Muscle layer of colon (tissue), 2 donors: ENCODE measurements at regions not wholly inside any gene's neighbourhood (a gene's known extent, or its start where the extent isn't known, plus 50 kb on each side); places are given as distances from the start of the nearest gene placed in this dataset.

ENCODE experiments used
- H3K27ac ChIP-seq: one replicate; pipeline ENCODE4 v1.7.0; 2013; ENCODE audit warnings: low read depth, mild to moderate bottlenecking, low read length, moderate library complexity
- H3K27me3 ChIP-seq, 2 donors: one replicate each; pipeline ENCODE4 v1.7.0; 2013; ENCODE audit warnings: low read length in 2 of 2, mild to moderate bottlenecking in 2 of 2; ENCODE audit not compliant: insufficient read depth in 2 of 2, control insufficient read depth in 1 of 2
- H3K36me3 ChIP-seq: one replicate; pipeline ENCODE4 v1.7.0; 2013; ENCODE audit warnings: mild to moderate bottlenecking, low read length; ENCODE audit not compliant: insufficient read depth
- H3K4me1 ChIP-seq: one replicate; pipeline ENCODE4 v1.7.0; 2013; ENCODE audit warnings: mild to moderate bottlenecking, low read length; ENCODE audit not compliant: insufficient read depth
- H3K4me3 ChIP-seq, 2 donors: one replicate each; pipeline ENCODE4 v1.7.0; 2013; ENCODE audit warnings: low read length in 2 of 2, low read depth in 1 of 2, mild to moderate bottlenecking in 1 of 2, moderate library complexity in 1 of 2
- H3K9ac ChIP-seq: one replicate; pipeline ENCODE4 v1.7.0; 2013; ENCODE audit warnings: low read length
- H3K9me3 ChIP-seq: one replicate; pipeline ENCODE4 v1.7.0; 2013; ENCODE audit warnings: mild to moderate bottlenecking, low read length
- donor health status: abdominal sarcoma.
- donor health status: Adenocarcinoma of cecum.

- no peaks in the 10 kb centered on the region for H3K36me3 ChIP-seq
- no peak overlapping the region for H3K9ac ChIP-seq
- H3K4me3 ChIP-seq, result no peak overlapping the region
- H3K4me1 ChIP-seq, result no peaks in the 10 kb centered on the region
- no peak overlapping the region for H3K27ac ChIP-seq
- no peaks in the 10 kb centered on the region for H3K27me3 ChIP-seq
- no peaks in the 10 kb centered on the region for H3K9me3 ChIP-seq
These were observed 141.7 kb downstream of the RFX6 start for GRCh38 chr6:117018771-117019170.

GRCh38 chr6:117022774-117023173, 145.7 kb downstream of the RFX6 start:
- H3K9ac ChIP-seq, result no peak overlapping the region
- H3K36me3 ChIP-seq, result no peaks in the 10 kb centered on the region
- H3K9me3 ChIP-seq, result no peaks in the 10 kb centered on the region
- H3K4me1 ChIP-seq, result no peaks in the 10 kb centered on the region
- H3K27me3 ChIP-seq, result no peaks in the 10 kb centered on the region
- H3K4me3 ChIP-seq, result no peak overlapping the region
- no peak overlapping the region for H3K27ac ChIP-seq

- Histone ChIP-seq H3K9ac (no peak overlapping the region), H3K4me3 (no peak overlapping the region), H3K4me1 (no peaks in the 10 kb centered on the region), H3K27ac (no peak overlapping the region), H3K36me3 (no peaks in the 10 kb centered on the region), H3K9me3 (no peaks in the 10 kb centered on the region), H3K27me3 (no peaks in the 10 kb centered on the region)
These were observed 148.3 kb downstream of the RFX6 start for GRCh38 chr6:117025310-117025709.

GRCh38 chr6:117028256-117028655, 151.2 kb downstream of the RFX6 start:
- H3K4me1 ChIP-seq, result no peaks in the 10 kb centered on the region
- no peaks in the 10 kb centered on the region for H3K27me3 ChIP-seq
- H3K36me3 ChIP-seq, result no peaks in the 10 kb centered on the region
- H3K9ac ChIP-seq, result no peak overlapping the region
- H3K9me3 ChIP-seq, result no peaks in the 10 kb centered on the region
- no peak overlapping the region for H3K4me3 ChIP-seq
- H3K27ac ChIP-seq, result no peak overlapping the region

GRCh38 chr6:117034547-117034946, 157.5 kb downstream of the RFX6 start:
- no peaks in the 10 kb centered on the region for H3K36me3 ChIP-seq
- H3K9me3 ChIP-seq, result no peaks in the 10 kb centered on the region
- no peak overlapping the region for H3K27ac ChIP-seq
- H3K27me3 ChIP-seq, result no peaks in the 10 kb centered on the region
- H3K4me3 ChIP-seq, result no peak overlapping the region
- no peak overlapping the region for H3K9ac ChIP-seq
- H3K4me1 ChIP-seq, result no peaks in the 10 kb centered on the region

GRCh38 chr6:117034971-117035370, 157.9 kb downstream of the RFX6 start:
- H3K27me3 ChIP-seq, result no peaks in the 10 kb centered on the region
- no peak overlapping the region for H3K27ac ChIP-seq
- no peaks in the 10 kb centered on the region for H3K9me3 ChIP-seq
- H3K4me1 ChIP-seq, result no peaks in the 10 kb centered on the region
- H3K4me3 ChIP-seq, result no peak overlapping the region
- H3K9ac ChIP-seq, result no peak overlapping the region
- H3K36me3 ChIP-seq, result no peaks in the 10 kb centered on the region

GRCh38 chr6:117050301-117050700, 173.3 kb downstream of the RFX6 start:
- Histone ChIP-seq H3K4me3 (no peak overlapping the region), H3K27ac (no peak overlapping the region), H3K9ac (no peak overlapping the region), H3K27me3 (no peaks in the 10 kb centered on the region), H3K9me3 (no peaks in the 10 kb centered on the region), H3K4me1 (no peaks in the 10 kb centered on the region), H3K36me3 (no peaks in the 10 kb centered on the region)

- H3K9ac ChIP-seq, result no peak overlapping the region
- H3K4me1 ChIP-seq, result no peaks in the 10 kb centered on the region
- no peak overlapping the region for H3K27ac ChIP-seq
- H3K4me3 ChIP-seq, result no peak overlapping the region
- no peaks in the 10 kb centered on the region for H3K36me3 ChIP-seq
- H3K27me3 ChIP-seq, result no peaks in the 10 kb centered on the region
- H3K9me3 ChIP-seq, result no peaks in the 10 kb centered on the region
These were observed 193.2 kb upstream of the VGLL2 start for GRCh38 chr6:117072134-117072533.

- no peak overlapping the region for H3K4me3 ChIP-seq
- H3K9me3 ChIP-seq, result no peaks in the 10 kb centered on the region
- no peaks in the 10 kb centered on the region for H3K4me1 ChIP-seq
- H3K27ac ChIP-seq, result no peak overlapping the region
- H3K9ac ChIP-seq, result no peak overlapping the region
- H3K36me3 ChIP-seq, result no peaks in the 10 kb centered on the region
- no peaks in the 10 kb centered on the region for H3K27me3 ChIP-seq
These were observed 192.6 kb upstream of the VGLL2 start for GRCh38 chr6:117072781-117073180.

- H3K4me1 ChIP-seq, result no peaks in the 10 kb centered on the region
- no peak overlapping the region for H3K4me3 ChIP-seq
- H3K9me3 ChIP-seq, result no peaks in the 10 kb centered on the region
- H3K9ac ChIP-seq, result no peak overlapping the region
- H3K27ac ChIP-seq, result no peak overlapping the region
- no peaks in the 10 kb centered on the region for H3K27me3 ChIP-seq
- H3K36me3 ChIP-seq, result no peaks in the 10 kb centered on the region
These were observed 190.7 kb upstream of the VGLL2 start for GRCh38 chr6:117074672-117075071.

- Histone ChIP-seq H3K27me3 (no peaks in the 10 kb centered on the region), H3K9me3 (no peaks in the 10 kb centered on the region), H3K9ac (no peak overlapping the region), H3K36me3 (no peaks in the 10 kb centered on the region), H3K4me1 (no peaks in the 10 kb centered on the region), H3K27ac (no peak overlapping the region), H3K4me3 (no peak overlapping the region)
These were observed 190.1 kb upstream of the VGLL2 start for GRCh38 chr6:117075218-117075617.

GRCh38 chr6:117076076-117076475, 189.3 kb upstream of the VGLL2 start:
- Histone ChIP-seq H3K27me3 (no peaks in the 10 kb centered on the region), H3K27ac (no peak overlapping the region), H3K9me3 (no peaks in the 10 kb centered on the region), H3K4me1 (no peaks in the 10 kb centered on the region), H3K4me3 (no peak overlapping the region), H3K36me3 (no peaks in the 10 kb centered on the region), H3K9ac (no peak overlapping the region)
